GM21515 (cell line): ENCODE measurements at regions not wholly inside any gene's neighbourhood (a gene's known extent, or its start where the extent isn't known, plus 50 kb on each side); places are given as distances from the start of the nearest gene placed in this dataset.
"Not testable (repeated sequence)": the region's sequence is repeated elsewhere in the genome, so short reads cannot be mapped to it uniquely, and the experiment has no call there.

Experiments used
- ATAC-seq: cut with Tn5 transposase; IDR thresholded peaks from one replicate; pipeline ENCODE4 v1.9.1; 2021; ENCODE audit not compliant: unreplicated experiment

DNA sequence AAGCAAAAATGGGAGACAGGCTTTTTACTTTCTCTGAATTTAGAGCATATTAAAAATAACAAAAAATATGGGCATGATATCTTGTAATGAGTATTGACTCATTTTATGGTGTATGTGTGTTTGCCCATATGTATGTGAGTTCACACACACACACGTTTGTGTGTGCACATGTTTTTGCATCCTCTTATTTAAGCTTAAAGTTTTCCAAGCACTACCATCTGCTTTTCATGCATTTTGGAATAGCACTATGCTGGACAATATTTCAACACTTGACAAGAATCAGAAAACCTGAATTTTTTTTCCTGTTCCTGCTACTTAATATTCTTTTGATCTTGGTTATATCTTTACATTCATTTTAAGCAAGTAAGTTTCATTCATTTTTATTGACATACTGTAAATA is 872.7 kb downstream of the OTOL1 start:
- no peak for ATAC-seq

DNA sequence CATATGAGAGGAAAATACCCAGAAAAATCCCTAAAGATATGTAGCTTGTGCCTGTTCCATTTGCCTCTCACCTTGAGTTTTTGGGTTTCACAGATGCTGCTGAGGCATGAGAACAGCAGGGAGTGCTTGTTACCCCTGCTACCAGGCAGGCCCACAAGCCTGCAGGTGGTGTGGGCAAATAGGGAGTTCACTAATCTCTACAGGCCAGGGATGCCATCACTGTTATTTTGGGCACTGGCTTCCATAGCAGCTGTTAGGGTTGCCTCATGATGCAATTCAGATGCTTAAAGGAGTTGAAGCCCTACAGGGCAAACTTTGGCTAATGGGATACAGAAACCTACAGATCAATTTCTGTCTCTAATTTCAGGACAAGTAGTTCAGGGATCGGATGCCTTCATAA is 873.5 kb downstream of the OTOL1 start:
- no peak for ATAC-seq

DNA sequence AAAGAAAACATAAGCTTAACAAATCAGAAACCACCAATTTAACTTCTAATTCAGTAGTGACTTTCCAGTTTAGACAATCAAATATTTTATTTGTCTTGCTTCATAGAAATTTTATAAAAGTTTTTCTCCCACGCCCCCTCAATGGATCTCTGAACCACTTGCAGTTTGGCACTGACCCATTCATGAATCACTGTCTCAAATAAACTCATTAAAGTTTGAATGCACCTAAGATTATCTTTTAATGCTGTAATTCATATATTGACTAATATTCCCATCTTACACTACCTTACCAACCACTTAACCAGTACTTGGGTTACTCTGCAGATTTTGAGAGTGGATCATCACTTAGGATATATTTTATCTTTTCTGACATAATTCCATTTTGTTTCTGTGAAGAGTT is 880.2 kb downstream of the OTOL1 start:
- no peak for ATAC-seq

DNA sequence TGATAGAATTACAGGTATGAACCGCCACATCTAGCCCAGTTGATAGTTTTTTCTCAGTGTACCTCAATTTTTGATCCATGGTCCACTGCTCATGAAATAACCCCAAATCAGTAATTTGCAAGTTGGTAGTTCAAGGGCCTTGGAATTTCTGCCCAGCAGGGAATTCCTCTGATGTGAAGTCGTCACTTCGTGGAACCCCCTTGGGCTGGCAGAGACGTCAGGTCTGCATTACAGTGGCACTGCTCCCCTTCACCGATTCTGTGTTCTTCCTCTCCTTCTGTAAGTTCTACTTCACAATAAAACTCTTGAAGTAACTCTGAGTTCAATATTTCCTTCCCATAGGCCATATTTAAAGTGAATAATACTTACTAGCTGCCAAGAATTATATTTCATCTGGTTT is 881.0 kb downstream of the OTOL1 start:
- ATAC-seq, result no peak

DNA sequence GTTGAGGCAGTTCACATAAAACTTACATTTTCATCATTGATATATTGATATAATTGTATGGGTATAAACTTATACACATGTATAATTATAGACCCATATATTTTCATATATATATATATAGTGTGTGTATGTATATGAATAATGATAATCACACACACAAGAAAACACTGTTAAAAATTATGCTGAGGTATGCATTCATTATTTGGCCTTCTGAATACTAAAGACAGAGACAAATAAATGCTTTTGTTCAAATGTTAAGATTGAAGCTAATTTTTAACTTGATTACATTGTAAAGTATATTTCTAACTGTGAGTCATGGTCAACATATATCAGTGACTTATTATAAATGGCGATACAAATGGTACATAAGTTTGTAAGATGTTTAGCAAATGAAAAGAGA is 888.8 kb downstream of the OTOL1 start:
- ATAC-seq, result no peak

DNA sequence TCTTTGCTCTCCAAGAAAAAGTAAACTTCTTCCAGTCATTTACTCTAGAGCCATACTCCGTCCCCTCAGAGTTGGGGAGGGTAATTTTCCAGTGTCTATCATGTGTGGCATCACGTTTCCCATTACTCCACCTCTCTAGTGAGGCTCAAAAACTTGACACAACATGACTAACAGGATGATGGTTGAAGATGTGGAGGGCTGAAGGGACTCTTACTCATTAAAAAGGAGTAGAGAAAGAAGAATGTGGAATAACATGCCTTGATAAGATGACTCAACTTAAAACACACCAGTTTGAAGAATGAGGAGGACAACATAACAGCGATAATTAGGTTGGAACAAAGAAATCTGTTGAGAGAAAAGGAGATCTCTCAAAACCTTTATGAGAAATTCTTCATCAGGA is 894.3 kb downstream of the OTOL1 start:
- no peak for ATAC-seq

DNA sequence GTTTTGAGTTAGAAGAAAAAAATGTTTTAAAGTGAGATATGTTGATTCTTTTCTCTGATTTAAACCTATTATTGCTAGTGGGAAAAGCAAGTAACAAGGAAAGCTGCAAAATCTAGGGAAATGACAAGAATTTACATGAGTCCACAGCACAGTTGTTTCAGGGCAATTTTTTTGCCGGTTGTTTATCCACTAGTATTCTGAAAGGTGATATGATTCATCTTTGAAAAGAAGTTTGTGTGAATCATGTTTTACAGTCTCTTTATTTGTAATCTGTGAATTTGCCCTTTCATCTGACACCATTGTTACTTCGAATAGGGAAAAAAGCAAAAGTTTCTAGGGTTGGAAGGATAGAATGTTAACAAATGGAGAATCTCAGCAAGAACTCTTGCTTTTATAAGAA is 894.7 kb downstream of the OTOL1 start:
- ATAC-seq, result no peak

DNA sequence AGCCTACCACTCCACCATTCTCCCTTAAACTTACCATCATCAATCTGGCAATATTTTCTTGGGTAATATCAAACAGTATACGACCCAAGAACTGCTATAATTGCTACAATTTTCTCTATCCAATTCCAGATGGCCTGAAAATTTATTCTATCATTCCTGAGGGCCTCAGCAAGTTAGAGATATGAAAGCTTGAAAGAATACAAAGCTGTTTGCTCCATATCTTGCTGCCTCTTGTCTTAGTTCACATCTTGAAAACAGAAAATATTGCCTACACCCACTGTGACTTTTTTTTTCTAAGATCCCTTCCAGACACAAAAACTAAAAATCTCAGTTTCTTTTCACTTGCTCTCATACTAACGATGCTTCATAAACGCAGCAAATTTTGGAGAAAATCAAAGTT is 898.9 kb downstream of the OTOL1 start:
- no peak for ATAC-seq

DNA sequence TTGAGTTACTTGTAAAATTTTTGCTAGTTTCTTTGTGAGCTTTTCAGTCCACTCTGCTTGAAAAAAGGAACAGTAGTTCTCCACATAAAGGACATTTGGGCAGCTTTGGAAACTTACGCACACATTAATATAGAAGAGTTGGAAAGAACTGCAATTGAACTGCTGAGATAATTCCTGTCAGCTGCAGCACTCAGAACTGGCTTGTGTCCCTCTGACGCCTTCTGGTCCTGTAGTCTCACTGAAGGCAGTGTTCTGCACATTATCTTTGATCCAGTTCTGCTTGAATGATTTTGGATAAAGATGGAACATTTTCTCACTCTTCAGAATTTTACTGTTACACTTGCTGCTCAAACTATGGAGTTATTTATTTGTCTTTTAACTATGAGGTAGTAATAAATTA is 901.9 kb downstream of the OTOL1 start:
- no peak for ATAC-seq

DNA sequence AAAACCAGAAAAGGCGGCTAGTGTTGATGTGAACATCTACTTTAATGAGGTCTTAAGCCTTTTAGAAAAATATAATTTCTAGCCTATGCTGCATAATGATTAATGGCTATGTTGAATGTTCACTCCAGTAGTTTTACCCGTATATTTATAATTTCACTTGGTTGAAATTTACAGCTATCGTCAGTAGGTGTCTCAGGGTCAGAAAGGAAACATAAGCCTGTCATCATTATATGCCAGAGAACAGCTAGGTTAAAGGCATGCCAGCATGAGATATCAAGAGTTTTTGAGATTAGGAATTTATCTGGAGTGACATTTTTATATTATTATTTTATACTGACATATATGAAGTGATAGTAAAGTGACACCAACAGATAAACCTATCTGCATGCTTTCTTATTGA is 904.1 kb downstream of the OTOL1 start:
- no peak for ATAC-seq

DNA sequence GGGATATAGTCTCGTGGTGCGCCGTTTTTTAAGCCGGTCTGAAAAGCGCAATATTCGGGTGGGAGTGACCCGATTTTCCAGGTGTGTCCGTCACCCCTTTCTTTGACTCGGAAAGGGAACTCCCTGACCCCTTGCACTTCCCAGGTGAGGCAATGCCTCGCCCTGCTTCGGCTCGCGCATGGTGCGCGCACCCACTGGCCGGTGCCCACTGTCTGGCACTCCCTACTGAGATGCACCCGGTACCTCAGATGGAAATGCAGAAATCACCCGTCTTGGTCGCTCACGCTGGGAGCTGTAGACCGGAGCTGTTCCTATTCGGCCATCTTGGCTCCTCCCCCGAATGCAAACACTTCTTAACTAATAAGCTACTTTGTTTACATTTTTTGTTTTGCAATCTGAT is 914.9 kb downstream of the OTOL1 start:
- ATAC-seq, result not testable (repeated sequence)

DNA sequence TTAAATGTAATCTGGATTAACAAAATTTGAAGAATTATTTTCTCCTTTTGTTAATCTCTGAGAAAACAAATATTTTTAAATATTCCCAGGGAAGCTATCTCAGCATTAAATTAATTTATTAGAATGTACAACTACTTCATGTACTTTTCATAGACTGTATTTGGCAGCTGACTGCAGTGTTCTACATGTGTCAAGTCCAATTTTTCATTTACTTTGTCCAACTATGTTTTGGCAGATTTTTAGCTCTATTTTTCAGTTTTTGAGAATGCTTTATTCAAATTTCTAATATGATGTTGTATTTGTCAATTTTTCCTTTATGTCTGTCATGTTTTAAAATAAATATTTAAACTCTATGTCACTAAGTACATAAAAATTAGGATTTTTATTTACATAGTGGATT is 925.1 kb downstream of the OTOL1 start:
- ATAC-seq, result no peak

DNA sequence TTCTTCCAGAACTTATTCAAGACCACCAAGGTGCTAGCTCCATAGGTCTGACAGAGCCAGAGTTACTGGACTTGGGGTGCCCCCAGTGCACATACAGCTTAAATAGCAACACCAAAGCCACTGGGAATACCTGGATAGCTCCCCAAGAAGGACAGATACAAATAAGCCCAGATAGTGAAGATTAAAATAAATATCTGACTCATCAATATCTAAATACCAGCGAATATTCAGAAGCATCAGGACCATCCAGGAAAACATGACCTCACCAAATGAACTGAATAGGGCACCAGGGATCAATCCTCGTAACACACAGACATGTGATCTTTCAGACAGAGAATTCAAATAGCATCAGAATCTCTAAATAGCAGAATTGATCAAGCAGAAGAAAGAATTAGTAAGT is 931.6 kb downstream of the OTOL1 start:
- no peak for ATAC-seq

DNA sequence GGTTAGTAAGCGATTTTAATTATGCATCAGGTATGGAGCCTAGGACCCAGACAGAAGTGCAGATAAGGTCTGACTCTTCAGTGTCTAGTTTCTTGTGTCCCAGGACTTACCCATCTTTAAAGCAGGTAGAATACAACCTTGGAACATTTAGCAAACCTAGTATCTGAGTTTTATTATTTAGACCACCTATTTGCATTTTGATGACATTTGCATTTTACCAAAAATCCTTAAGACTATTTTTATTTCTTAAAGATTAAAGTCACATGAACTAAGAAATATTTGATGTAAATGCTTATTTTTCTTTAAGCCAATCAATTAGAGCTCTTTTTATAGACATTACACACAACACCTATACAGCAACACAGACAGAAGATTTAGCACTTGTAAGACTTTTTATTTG is 939.1 kb downstream of the OTOL1 start:
- no peak for ATAC-seq

DNA sequence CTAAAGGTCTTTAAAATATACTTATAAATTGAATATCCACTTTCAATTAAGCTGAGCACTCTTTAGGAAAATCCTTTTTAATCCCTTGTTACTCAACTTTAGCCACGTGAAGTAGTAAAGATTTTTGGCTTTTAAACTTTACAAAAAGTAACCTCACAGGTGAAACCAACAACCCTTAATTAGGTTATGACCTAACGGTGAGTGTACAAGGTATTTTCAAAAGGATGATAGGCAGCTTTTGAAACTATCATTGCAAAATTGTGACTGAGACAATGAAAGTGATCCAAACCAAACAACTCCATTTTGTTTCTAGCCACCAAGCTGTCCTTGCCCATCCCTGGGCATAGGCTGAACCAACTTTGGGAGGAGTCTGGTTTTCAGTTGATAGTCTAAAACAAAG is 940.2 kb downstream of the OTOL1 start:
- no peak for ATAC-seq

DNA sequence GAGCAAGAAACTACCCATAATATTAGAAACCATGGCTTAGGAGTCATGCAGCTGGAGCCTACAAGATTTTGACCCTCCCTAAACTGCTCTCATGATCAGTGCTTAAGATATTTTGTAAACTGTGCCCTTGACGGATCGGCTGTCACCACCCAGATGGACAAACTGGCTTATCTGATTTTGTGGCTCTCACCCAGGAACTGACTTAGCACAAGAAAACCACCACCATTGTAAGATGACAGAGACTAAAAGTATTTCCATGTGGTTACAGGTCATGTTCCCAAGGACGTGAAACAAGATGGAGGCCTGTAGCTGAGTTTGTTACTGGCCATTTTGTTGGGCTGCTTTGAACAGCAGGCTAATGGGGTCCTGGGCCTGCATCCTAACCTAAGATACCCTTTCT is 940.9 kb downstream of the OTOL1 start:
- ATAC-seq, result no peak

DNA sequence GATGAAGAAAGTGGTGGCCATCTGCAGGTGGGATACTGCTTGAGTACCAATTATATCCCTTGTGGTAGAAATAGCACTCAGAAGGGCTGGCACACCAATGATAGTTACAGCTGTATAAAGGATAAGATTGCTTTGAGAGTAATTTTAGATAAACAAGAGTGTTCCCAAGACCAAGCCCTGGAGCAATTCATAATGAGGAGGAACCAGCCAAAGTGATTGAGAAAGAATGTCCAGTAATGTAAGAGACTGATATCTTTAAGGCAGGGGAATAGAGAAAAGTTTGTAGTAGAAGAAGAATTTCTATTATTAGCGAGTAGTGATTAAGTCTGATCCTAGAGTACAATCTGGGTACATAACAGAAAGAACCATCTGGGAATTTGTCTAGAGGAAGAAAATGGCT is 945.1 kb downstream of the OTOL1 start:
- ATAC-seq, result no peak

DNA sequence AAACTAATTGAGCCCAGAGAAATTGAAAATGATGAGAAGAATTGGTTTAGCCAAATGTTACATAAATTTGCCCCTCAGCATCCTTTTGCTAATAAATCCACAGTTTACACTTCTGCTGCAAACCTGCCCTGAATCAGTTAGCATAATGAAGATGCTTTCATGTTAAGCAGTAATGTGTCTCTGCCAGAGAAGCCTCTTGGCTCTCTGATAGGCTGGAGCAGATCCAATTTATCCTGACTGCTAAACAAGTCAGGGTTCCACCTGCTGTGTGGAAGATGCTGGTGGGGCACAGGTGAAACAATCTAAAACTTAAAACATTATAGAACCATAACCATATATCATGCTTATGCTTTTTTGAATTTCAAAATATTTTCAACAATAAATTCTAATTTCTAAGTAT is 946.8 kb downstream of the OTOL1 start:
- ATAC-seq, result no peak

DNA sequence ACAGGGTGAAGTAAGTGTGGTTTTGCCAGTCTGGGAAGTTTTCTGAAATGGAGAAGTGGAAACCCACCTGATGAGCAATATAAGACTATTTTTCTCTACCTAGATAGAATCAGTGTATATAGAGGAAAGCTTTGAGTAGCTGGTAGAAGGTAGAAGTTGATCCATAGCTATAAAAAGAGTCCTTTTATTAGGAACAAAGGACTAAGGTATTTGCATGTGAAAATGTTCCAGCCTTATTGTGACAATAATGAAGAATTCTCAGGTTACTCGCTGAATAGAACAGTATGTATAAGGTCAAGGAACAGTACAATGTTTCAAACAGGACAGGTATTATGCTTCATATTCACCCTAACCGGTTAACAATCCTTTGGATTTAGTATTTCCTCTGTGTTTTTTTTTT is 972.2 kb downstream of the OTOL1 start:
- ATAC-seq, result no peak

DNA sequence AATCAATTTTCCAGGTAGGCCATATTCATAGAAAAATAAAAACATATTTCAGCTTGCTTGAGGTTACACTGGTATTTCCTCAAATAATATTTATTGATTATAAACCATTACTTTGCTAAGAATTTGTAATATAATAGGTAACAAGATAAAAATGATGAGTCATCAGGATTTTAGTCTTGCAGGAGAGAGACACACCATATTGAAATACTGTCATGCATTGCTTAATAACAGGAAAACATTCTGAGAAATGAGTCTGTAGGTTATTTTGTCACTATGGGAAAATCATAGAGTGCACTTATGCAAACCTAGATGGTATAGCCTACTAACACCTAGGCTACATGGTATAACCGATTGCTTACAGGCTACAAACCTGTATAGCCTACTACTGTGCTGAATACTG is 990.5 kb downstream of the OTOL1 start:
- ATAC-seq, result no peak

DNA sequence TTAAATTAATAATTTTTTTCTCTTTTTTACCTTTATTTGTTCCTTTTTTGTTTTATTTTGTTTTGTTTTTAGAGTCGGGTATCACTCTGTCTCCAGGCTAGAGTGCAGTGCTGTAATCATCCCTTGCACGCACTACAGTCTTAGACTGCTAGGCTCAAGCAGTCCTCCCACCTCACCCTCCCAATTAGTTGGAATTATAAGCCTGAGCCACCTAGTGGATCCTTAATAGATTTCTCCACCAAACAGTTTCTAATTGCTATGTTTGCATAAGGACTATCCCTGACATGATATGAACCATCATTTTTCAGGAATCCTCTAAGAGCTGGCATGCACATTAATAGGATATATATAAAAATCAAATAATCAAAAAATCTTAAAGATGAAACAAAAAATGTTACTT is 993.2 kb downstream of the OTOL1 start:
- no peak for ATAC-seq

DNA sequence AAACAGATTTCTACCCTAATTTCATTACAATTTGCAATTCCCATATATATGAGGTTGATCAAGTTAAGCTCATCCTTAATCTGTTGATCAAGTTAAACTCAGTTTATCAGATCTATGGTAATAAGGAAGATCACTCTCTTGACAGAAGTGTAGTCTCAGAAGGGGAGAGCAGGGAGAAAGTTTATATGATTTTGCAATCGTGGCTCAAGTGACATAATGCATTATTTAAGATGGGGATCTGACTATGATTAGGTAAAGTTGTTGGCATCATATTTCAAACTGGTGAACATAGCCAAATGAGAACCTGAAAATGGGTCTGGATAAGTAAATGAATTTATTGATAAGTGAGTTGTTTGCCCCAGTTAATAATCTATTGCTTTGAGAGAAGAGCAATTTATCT is 995.3 kb downstream of the OTOL1 start:
- ATAC-seq, result no peak

DNA sequence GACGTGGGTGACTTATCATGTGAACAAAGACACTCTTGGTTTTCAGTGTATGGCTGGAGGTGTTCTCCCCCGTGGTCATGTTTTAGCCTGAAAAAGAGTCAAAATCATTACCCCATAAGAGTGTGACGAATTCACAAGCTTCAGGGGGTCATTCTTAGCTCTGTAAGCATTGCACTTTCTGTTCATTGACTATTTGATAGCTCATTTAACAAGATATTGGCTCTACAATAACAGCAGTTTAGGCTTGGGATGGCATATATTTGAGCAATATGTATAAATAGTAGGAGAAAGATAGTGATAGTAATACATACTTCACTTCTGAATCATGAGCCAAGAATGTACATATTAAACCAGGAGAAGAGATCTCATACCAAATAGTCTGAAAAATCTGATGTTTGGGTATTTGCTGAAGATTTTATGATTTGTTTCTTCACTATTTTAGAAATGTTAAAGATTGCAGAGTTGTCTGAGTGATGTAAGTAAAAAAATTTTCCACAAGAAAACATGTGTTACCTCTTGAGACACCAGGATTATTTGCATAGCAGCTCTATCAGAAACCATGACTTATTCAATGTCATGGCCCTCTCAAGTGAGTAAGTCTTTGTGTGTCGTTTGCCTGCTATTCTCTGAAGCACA is 996.0 kb downstream of the OTOL1 start:
- ATAC-seq, result no peak

DNA sequence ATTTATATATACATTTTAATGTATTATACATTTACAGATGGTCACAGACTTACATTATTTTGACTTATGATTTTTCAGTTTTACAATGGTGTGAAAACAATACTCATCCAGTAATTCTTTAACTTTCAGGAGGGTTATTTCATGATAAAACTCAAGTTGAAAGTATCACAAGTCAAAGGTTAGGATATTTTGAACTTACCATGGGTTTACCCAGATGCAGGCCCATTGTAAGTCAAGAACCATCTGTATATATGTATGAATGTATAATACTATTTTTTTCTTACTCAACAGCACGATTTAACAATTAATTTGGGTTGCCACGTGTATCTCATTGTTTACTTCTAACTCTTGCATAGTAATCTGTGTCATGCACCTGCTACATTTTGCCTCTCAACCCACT is 1002.0 kb downstream of the OTOL1 start:
- ATAC-seq, result no peak
